ENCODE measurements at regions not wholly inside any gene's neighbourhood (a gene's known extent, or its start where the extent isn't known, plus 50 kb on each side); places are given as distances from the start of the nearest gene placed in this dataset.

- no peak for TF ChIP-seq CTCF (conservative IDR thresholded peaks at IDR 0.05)
- TF ChIP-seq ZFX (IDR thresholded peaks at IDR 0.05), result no peak
- no peak overlapping the region for H3K27ac ChIP-seq
Measured at GRCh38 chr4:137998666-137999429, 243.3 kb downstream of the SLC7A11 start.

GRCh38 chr4:137997496-137997895 lies 244.7 kb downstream of the SLC7A11 start:
- TF ChIP-seq ZFX (IDR thresholded peaks at IDR 0.05) (no peak), CTCF (conservative IDR thresholded peaks at IDR 0.05) (no peak)
- no peak overlapping the region for H3K27ac ChIP-seq

DNA sequence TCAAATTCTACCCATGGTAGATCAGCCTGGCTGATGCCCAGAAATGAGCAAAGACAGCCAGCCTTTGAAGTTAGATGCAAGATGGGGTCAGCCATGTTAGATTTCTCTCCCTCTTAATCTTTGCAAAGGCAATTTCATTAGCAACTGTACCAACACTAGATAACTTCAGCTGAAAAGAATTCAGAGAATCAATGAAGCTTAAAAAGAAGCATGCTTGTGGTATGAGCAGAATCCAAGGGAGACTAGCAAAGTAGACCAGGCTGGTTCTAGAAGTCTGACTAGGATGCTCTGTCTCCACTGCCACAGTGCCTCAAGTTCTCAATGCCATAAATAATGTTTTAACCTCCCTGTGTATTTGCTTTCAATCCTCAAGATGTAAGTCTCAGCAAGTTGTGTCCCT lies 247.3 kb downstream of the SLC7A11 start:
- TF ChIP-seq CTCF (conservative IDR thresholded peaks at IDR 0.05) (no peak), ZFX (IDR thresholded peaks at IDR 0.05) (no peak)
- no peak overlapping the region for H3K27ac ChIP-seq

DNA sequence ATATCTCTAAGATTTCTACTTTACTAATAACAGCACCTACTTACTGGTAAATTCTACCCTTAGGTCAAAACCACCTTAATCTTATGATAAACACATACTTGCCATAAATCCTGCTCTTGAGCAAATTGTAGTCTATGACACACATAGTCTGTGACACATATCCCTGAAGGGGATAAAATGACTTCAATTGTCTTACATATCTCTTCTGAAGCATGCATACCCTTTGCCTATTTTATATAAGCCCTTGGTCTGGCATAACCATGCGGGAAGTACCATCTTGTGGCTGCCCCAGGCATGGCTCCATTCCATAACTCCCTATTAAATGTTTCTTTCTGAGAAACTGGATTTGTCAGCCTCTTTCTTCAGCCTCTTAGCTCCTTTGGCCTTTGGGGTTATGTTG lies 248.9 kb downstream of the SLC7A11 start:
- TF ChIP-seq CTCF (conservative IDR thresholded peaks at IDR 0.05) (no peak), ZFX (IDR thresholded peaks at IDR 0.05) (no peak)
- no peak overlapping the region for H3K27ac ChIP-seq

GRCh38 chr4:137981277-137981676 lies 260.9 kb downstream of the SLC7A11 start:
- H3K27ac ChIP-seq, result no peak overlapping the region
- no peak for TF ChIP-seq ZFX (IDR thresholded peaks at IDR 0.05)
- TF ChIP-seq CTCF (conservative IDR thresholded peaks at IDR 0.05), result peak; percentile 5; the same call in 1 of the 2 replicates

- TF ChIP-seq ZFX (IDR thresholded peaks at IDR 0.05) (no peak), CTCF (conservative IDR thresholded peaks at IDR 0.05) (no peak)
- H3K27ac ChIP-seq, result no peak overlapping the region
Measured at GRCh38 chr4:137980641-137981040, 261.5 kb downstream of the SLC7A11 start.

DNA sequence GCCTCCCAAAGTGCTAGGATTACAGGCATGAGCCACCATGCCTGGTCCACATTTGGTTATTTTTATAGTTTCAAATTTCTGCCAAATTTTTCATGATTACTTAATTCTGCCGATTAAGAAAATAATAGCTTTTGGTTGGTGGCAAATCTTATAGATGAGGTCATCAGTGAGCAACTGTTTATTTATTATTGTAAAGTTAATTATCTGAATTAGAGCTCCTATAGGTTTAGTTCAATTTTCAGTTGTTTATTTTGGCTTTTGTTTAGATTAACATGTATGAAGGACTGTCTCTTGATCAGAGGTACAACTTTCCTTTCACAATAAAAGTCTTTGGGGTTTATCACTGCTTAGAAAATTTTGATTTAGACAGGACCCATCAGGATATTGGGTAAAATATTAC lies 262.2 kb downstream of the SLC7A11 start:
- TF ChIP-seq ZFX (IDR thresholded peaks at IDR 0.05) (no peak), CTCF (conservative IDR thresholded peaks at IDR 0.05) (no peak)
- no peak overlapping the region for H3K27ac ChIP-seq
